ENCODE measurements at regions not wholly inside any gene's neighbourhood (a gene's known extent, or its start where the extent isn't known, plus 50 kb on each side); places are given as distances from the start of the nearest gene placed in this dataset.

- no peaks in the 10 kb centered on the region for H3K27me3 ChIP-seq (ENCODE audit: control insufficient read depth, extremely low read depth, insufficient read depth, low read length)
- no peak for FAIRE-seq
Observed at GRCh38 chr18:77714716-77715115, 465.1 kb downstream of the GALR1 start.

GRCh38 chr18:77716282-77716681 lies 466.6 kb downstream of the GALR1 start:
- Histone ChIP-seq H3K4me2 (ENCODE audit: control insufficient read depth, extremely low read depth, insufficient read depth, low read depth, low read length) (no peak overlapping the region), H3K79me2 (ENCODE audit: control insufficient read depth, insufficient read depth, low read length) (no peaks in the 10 kb centered on the region), H3K4me1 (ENCODE audit: control insufficient read depth, extremely low read depth, insufficient read depth, low read length) (no peaks in the 10 kb centered on the region), H2AFZ (ENCODE audit: control insufficient read depth, low read length) (no peak overlapping the region), H3K27ac (ENCODE audit: control insufficient read depth, insufficient read depth, low read length) (no peak overlapping the region), H3K9me3 (ENCODE audit: control insufficient read depth, low read depth, low read length) (no peaks in the 10 kb centered on the region), H3K9ac (ENCODE audit: control insufficient read depth, extremely low read depth, insufficient read depth, low read length) (no peak overlapping the region), H4K20me1 (ENCODE audit: control insufficient read depth, extremely low read depth, insufficient read depth, low read length) (no peaks in the 10 kb centered on the region), H3K9me1 (ENCODE audit: control insufficient read depth, extremely low read depth, insufficient read depth, low read length) (no peaks in the 10 kb centered on the region), H3K4me3 (ENCODE audit: control insufficient read depth in 2 of 3, extremely low read depth in 1 of 3, insufficient read depth in 2 of 3, low read depth in 1 of 3, low read length in 3 of 3) (no peak overlapping the region), H3K36me3 (ENCODE audit: control insufficient read depth in 2 of 2, extremely low read depth in 1 of 2, insufficient read depth in 2 of 2, low read length in 2 of 2) (no peaks in the 10 kb centered on the region), H3K27me3 (ENCODE audit: control insufficient read depth, extremely low read depth, insufficient read depth, low read length) (no peaks in the 10 kb centered on the region)
- DNase-seq (ENCODE audit: low read depth, low spot score) (no peak), FAIRE-seq (no peak)
- no peak for TF ChIP-seq EZH2 (IDR thresholded peaks at IDR 0.05; ENCODE audit: low read length)
- no peak for TF ChIP-seq CTCF (optimal IDR thresholded peaks at IDR 0.05 in 1 of 3, IDR thresholded peaks at IDR 0.05 in 1 of 3, conservative IDR thresholded peaks at IDR 0.05 in 1 of 3; ENCODE audit: extremely low read depth in 1 of 3, insufficient read depth in 2 of 3, low read length in 3 of 3)
- dilution Hi-C loops (cut with MboI; ENCODE audit: extremely low pct_ligation_motif_present, low sequenced_read_pairs), result no loop called here

More at GRCh38 chr18:77714716-77715115, 465.1 kb downstream of the GALR1 start:
- Histone ChIP-seq H4K20me1 (ENCODE audit: control insufficient read depth, extremely low read depth, insufficient read depth, low read length) (no peaks in the 10 kb centered on the region), H3K4me3 (ENCODE audit: control insufficient read depth in 2 of 3, extremely low read depth in 1 of 3, insufficient read depth in 2 of 3, low read depth in 1 of 3, low read length in 3 of 3) (no peak overlapping the region), H3K27ac (ENCODE audit: control insufficient read depth, insufficient read depth, low read length) (no peak overlapping the region), H3K9me3 (ENCODE audit: control insufficient read depth, low read depth, low read length) (no peaks in the 10 kb centered on the region), H2AFZ (ENCODE audit: control insufficient read depth, low read length) (no peak overlapping the region), H3K4me1 (ENCODE audit: control insufficient read depth, extremely low read depth, insufficient read depth, low read length) (no peaks in the 10 kb centered on the region), H3K9me1 (ENCODE audit: control insufficient read depth, extremely low read depth, insufficient read depth, low read length) (no peaks in the 10 kb centered on the region), H3K9ac (ENCODE audit: control insufficient read depth, extremely low read depth, insufficient read depth, low read length) (no peak overlapping the region), H3K79me2 (ENCODE audit: control insufficient read depth, insufficient read depth, low read length) (no peaks in the 10 kb centered on the region), H3K36me3 (ENCODE audit: control insufficient read depth in 2 of 2, extremely low read depth in 1 of 2, insufficient read depth in 2 of 2, low read length in 2 of 2) (no peaks in the 10 kb centered on the region), H3K4me2 (ENCODE audit: control insufficient read depth, extremely low read depth, insufficient read depth, low read depth, low read length) (no peak overlapping the region)
- no peak for TF ChIP-seq EZH2 (IDR thresholded peaks at IDR 0.05; ENCODE audit: low read length)
- no peak for TF ChIP-seq CTCF (optimal IDR thresholded peaks at IDR 0.05 in 1 of 3, IDR thresholded peaks at IDR 0.05 in 1 of 3, conservative IDR thresholded peaks at IDR 0.05 in 1 of 3; ENCODE audit: extremely low read depth in 1 of 3, insufficient read depth in 2 of 3, low read length in 3 of 3)
- dilution Hi-C loops (cut with MboI; ENCODE audit: extremely low pct_ligation_motif_present, low sequenced_read_pairs), result no loop called here
- DNase-seq (ENCODE audit: low read depth, low spot score), result no peak

All from keratinocyte (primary cell).